Colonic mucosa (tissue), 4 donors: ENCODE measurements at regions not wholly inside any gene's neighbourhood (a gene's known extent, or its start where the extent isn't known, plus 50 kb on each side); places are given as distances from the start of the nearest gene placed in this dataset.

Experiments
- DNase-seq: peaks from one replicate; pipeline ENCODE4 v3.0.0-alpha.2; 2020
- H3K27ac ChIP-seq: fragments of 200-600 bp; one replicate; pipeline ENCODE4 v1.8.0; 2021
- H3K27me3 ChIP-seq: fragments of 200-600 bp; one replicate; pipeline ENCODE4 v1.8.0; 2021
- H3K36me3 ChIP-seq: fragments of 200-600 bp; one replicate; pipeline ENCODE4 v1.8.0; 2021
- H3K4me1 ChIP-seq: fragments of 200-600 bp; one replicate; pipeline ENCODE4 v1.8.0; 2021; ENCODE audit warnings: mild to moderate bottlenecking
- H3K4me3 ChIP-seq: fragments of 200-600 bp; one replicate; pipeline ENCODE4 v1.8.0; 2021
- H3K9ac ChIP-seq, 2 donors: one replicate each; pipeline ENCODE4 v1.7.0; 2013; ENCODE audit warnings: control low read depth in 2 of 2, low read depth in 2 of 2, low read length in 2 of 2
- H3K9me3 ChIP-seq: fragments of 200-600 bp; one replicate; pipeline ENCODE4 v1.8.0; 2021
- CTCF ChIP-seq: fragments of 200-600 bp; IDR thresholded peaks from one replicate; pipeline ENCODE4 v1.8.0; 2022; ENCODE audit warnings: antibody characterized with exemption, mild to moderate bottlenecking
- intact Hi-C: fragments of 100-400 bp; cut with DNase I; formaldehyde crosslinking; loops from one replicate; pipeline ENCODE4 v1.14.1; 2022
- donor health status: healthy.
- donor health status: DM: no; HTN: no; CAD: no.
- donor health status: DM: no; HTN: no; CAD: no.

- intact Hi-C loops: no loop called here
- H3K36me3 ChIP-seq: no peaks in the 10 kb centered on the region
Observed at GRCh38 chr20:40522405-40522804, 166.6 kb downstream of the MAFB start.

GRCh38 chr20:40521962-40522361, 167.1 kb downstream of the MAFB start:
- H3K27me3 ChIP-seq: no peaks in the 10 kb centered on the region
- no peaks in the 10 kb centered on the region for H3K9me3 ChIP-seq
- H3K4me3 ChIP-seq: no peak overlapping the region
- no peak for DNase-seq
- intact Hi-C loops: no loop called here
- no peak overlapping the region for H3K27ac ChIP-seq
- H3K4me1 ChIP-seq: no peaks in the 10 kb centered on the region
- TF ChIP-seq CTCF: no peak
- H3K9ac ChIP-seq: no peak overlapping the region
- H3K36me3 ChIP-seq: no peaks in the 10 kb centered on the region

More at GRCh38 chr20:40522405-40522804, 166.6 kb downstream of the MAFB start:
- H3K4me3 ChIP-seq: no peak overlapping the region
- H3K27me3 ChIP-seq: no peaks in the 10 kb centered on the region
- H3K27ac ChIP-seq: no peak overlapping the region
- no peak for TF ChIP-seq CTCF
- no peak overlapping the region for H3K9ac ChIP-seq
- H3K4me1 ChIP-seq: no peaks in the 10 kb centered on the region
- DNase-seq: no peak
- no peaks in the 10 kb centered on the region for H3K9me3 ChIP-seq

GRCh38 chr20:40519918-40520317, 169.1 kb downstream of the MAFB start:
- Histone ChIP-seq H3K4me1 (no peaks in the 10 kb centered on the region), H3K27ac (no peak overlapping the region), H3K27me3 (no peaks in the 10 kb centered on the region), H3K4me3 (no peak overlapping the region), H3K9ac (no peak overlapping the region), H3K9me3 (no peaks in the 10 kb centered on the region), H3K36me3 (no peaks in the 10 kb centered on the region)
- intact Hi-C loops: no loop called here
- DNase-seq: no peak
- no peak for TF ChIP-seq CTCF

GRCh38 chr20:40512994-40513393, 176.0 kb downstream of the MAFB start:
- no peak overlapping the region for H3K4me3 ChIP-seq

GRCh38 chr20:40512591-40512990, 176.4 kb downstream of the MAFB start:
- intact Hi-C loops: no loop called here
- TF ChIP-seq CTCF: no peak
- H3K4me1 ChIP-seq: no peaks in the 10 kb centered on the region
- H3K36me3 ChIP-seq: no peaks in the 10 kb centered on the region
- no peak overlapping the region for H3K9ac ChIP-seq
- H3K27ac ChIP-seq: no peak overlapping the region
- no peak for DNase-seq
- H3K9me3 ChIP-seq: no peaks in the 10 kb centered on the region
- H3K27me3 ChIP-seq: no peaks in the 10 kb centered on the region
- no peak overlapping the region for H3K4me3 ChIP-seq

More at GRCh38 chr20:40512994-40513393, 176.0 kb downstream of the MAFB start:
- Histone ChIP-seq H3K27ac (no peak overlapping the region), H3K27me3 (no peaks in the 10 kb centered on the region), H3K36me3 (no peaks in the 10 kb centered on the region), H3K4me1 (no peaks in the 10 kb centered on the region), H3K9me3 (no peaks in the 10 kb centered on the region), H3K9ac (no peak overlapping the region)
- no peak for DNase-seq
- intact Hi-C loops: no loop called here
- no peak for TF ChIP-seq CTCF

- no peak overlapping the region for H3K4me3 ChIP-seq
- no peak overlapping the region for H3K9ac ChIP-seq
- H3K27me3 ChIP-seq: no peaks in the 10 kb centered on the region
- no peak overlapping the region for H3K27ac ChIP-seq
- H3K36me3 ChIP-seq: no peaks in the 10 kb centered on the region
- DNase-seq: no peak
- no peak for TF ChIP-seq CTCF
- no peaks in the 10 kb centered on the region for H3K9me3 ChIP-seq
- intact Hi-C loops: no loop called here
- no peaks in the 10 kb centered on the region for H3K4me1 ChIP-seq
Observed at GRCh38 chr20:40511478-40511877, 177.6 kb downstream of the MAFB start.
